Activated B cell treated with CpG ODN at 0.5 μM for 24 hours (primary cell): ENCODE measurements at regions not wholly inside any gene's neighbourhood (a gene's known extent, or its start where the extent isn't known, plus 50 kb on each side); places are given as distances from the start of the nearest gene placed in this dataset.
"Not testable (repeated sequence)": the region's sequence is repeated elsewhere in the genome, so short reads cannot be mapped to it uniquely, and the experiment has no call there.

Source experiments
- ATAC-seq: fragments of 200-7000 bp; cut with Tn5 transposase; one replicate; pipeline ENCODE4 v1.10.0; 2021; ENCODE audit warnings: low read depth, mild to moderate bottlenecking, moderate library complexity
- CTCF ChIA-PET: fragments of 350-600 bp; sonication (Branson Sonifier 250); formaldehyde crosslinking; loops from one replicate; lab custom pipeline; 2021; ENCODE audit warnings: antibody characterized with exemption; lab: Charles Lee
- POLR2A ChIA-PET: fragments of 350-600 bp; sonication (Branson Sonifier 250); formaldehyde crosslinking; loops from one replicate; lab custom pipeline; 2021; ENCODE audit warnings: antibody characterized with exemption; lab: Charles Lee
- DNase-seq: peaks from one replicate; pipeline ENCODE4 v3.0.0; 2022
- H3K27ac Mint-ChIP-seq: one replicate; pipeline ENCODE4 v1.8.0; 2020; ENCODE audit warnings: mixed read lengths
- H3K27me3 Mint-ChIP-seq: one replicate; pipeline ENCODE4 v1.8.0; 2021; ENCODE audit warnings: mixed read lengths
- H3K36me3 Mint-ChIP-seq: one replicate; pipeline ENCODE4 v1.8.0; 2021; ENCODE audit warnings: low read depth, mixed read lengths
- H3K4me1 Mint-ChIP-seq: one replicate; pipeline ENCODE4 v1.8.0; 2021; ENCODE audit warnings: mixed read lengths
- H3K4me3 Mint-ChIP-seq: one replicate; pipeline ENCODE4 v1.8.0; 2020; ENCODE audit warnings: mild to moderate bottlenecking, mixed read lengths
- H3K9me3 Mint-ChIP-seq: one replicate; pipeline ENCODE4 v1.8.0; 2020; ENCODE audit warnings: mixed read lengths
- intact Hi-C: fragments of 100-400 bp; cut with micrococcal nuclease; formaldehyde crosslinking; loops from one replicate; pipeline ENCODE4 v1.15.1; 2024
- TF ChIP-seq, protein P1 (sequence below): fragments of 200-600 bp; IDR thresholded peaks from one replicate; pipeline ENCODE4 v1.8.0; 2022; ENCODE audit warnings: antibody characterized with exemption, mild to moderate bottlenecking

DNA sequence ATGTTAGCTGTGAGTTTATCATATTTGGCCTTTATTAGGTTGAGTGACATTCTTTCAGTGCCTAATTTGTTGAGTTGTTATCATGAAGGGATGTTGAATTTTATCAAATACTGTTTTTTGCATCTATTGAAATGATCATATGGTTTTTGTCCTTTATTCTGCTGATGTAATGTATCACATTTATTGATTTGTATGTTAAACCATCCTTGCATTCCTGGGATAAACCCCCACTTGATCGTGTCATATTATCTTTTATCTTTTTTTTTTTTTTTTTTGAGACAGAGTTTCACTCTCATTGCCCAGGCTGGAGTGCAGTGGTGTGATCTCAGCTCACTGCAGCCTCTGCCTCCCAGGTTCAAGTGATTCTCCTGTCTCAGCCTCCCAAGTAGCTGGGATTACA, 51.9 kb upstream of the MFGE8 start:
- H3K27me3 Mint-ChIP-seq, H3K27ac Mint-ChIP-seq, CTCF ChIA-PET, H3K4me1 Mint-ChIP-seq, H3K36me3 Mint-ChIP-seq, ATAC-seq, POLR2A ChIA-PET, H3K4me3 Mint-ChIP-seq, DNase-seq, intact Hi-C loops: not testable (repeated sequence)
- H3K9me3 Mint-ChIP-seq = peaks cover 28% of the 10 kb centered on the region

DNA sequence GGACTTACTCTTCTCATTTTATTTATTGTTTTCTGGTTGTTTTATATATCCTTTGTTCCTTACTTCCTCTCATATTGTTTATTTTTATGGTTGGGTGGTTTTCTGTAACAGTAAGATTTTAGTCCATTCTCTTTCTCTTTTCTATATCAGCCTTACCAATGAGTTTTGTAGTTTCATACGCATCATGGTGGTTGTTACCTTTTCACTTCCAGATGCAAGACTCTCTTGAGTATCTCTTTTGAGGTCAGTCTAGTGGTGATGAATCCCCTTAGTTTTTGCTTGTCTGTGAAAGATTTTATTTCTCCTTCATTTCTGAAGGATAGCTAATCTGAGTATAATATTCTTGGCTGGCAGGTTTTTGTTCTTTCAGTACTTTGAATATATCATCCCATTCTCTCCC, 57.1 kb upstream of the MFGE8 start:
- intact Hi-C loops = no loop called here
- Mint-ChIP-seq H3K36me3 (peaks cover 3% of the 10 kb centered on the region), H3K4me1 (no peaks in the 10 kb centered on the region), H3K27me3 (peaks cover 9% of the 10 kb centered on the region), H3K27ac (no peak overlapping the region), H3K4me3 (no peak overlapping the region), H3K9me3 (peaks cover 23% of the 10 kb centered on the region)
- ChIA-PET CTCF (no interaction called here), POLR2A (no interaction called here)
- no peak for DNase-seq
- TF ChIP-seq, protein P1, sequence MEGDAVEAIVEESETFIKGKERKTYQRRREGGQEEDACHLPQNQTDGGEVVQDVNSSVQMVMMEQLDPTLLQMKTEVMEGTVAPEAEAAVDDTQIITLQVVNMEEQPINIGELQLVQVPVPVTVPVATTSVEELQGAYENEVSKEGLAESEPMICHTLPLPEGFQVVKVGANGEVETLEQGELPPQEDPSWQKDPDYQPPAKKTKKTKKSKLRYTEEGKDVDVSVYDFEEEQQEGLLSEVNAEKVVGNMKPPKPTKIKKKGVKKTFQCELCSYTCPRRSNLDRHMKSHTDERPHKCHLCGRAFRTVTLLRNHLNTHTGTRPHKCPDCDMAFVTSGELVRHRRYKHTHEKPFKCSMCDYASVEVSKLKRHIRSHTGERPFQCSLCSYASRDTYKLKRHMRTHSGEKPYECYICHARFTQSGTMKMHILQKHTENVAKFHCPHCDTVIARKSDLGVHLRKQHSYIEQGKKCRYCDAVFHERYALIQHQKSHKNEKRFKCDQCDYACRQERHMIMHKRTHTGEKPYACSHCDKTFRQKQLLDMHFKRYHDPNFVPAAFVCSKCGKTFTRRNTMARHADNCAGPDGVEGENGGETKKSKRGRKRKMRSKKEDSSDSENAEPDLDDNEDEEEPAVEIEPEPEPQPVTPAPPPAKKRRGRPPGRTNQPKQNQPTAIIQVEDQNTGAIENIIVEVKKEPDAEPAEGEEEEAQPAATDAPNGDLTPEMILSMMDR = no peak
- no peak for ATAC-seq

- TF ChIP-seq, protein P1 = no peak
- H3K4me3 Mint-ChIP-seq = no peak overlapping the region
- no peaks in the 10 kb centered on the region for H3K36me3 Mint-ChIP-seq
- no peaks in the 10 kb centered on the region for H3K4me1 Mint-ChIP-seq
- intact Hi-C loops = no loop called here
- no peak for ATAC-seq
- H3K27ac Mint-ChIP-seq = no peak overlapping the region
- H3K27me3 Mint-ChIP-seq = peaks cover 9% of the 10 kb centered on the region
- no peak for DNase-seq
- H3K9me3 Mint-ChIP-seq = peaks cover 14% of the 10 kb centered on the region
- CTCF ChIA-PET = no interaction called here
- POLR2A ChIA-PET = no interaction called here
These were observed 61.2 kb upstream of the MFGE8 start for GRCh38 chr15:88974392-88974791.

- no peak overlapping the region for H3K4me3 Mint-ChIP-seq
- ATAC-seq (no peak), DNase-seq (no peak)
- no peaks in the 10 kb centered on the region for H3K4me1 Mint-ChIP-seq
- TF ChIP-seq, protein P1 = no peak
- no peaks in the 10 kb centered on the region for H3K36me3 Mint-ChIP-seq
- ChIA-PET POLR2A (no interaction called here), CTCF (no interaction called here)
- H3K9me3 Mint-ChIP-seq = peaks cover 3% of the 10 kb centered on the region
- no peak overlapping the region for H3K27ac Mint-ChIP-seq
- peaks cover 5% of the 10 kb centered on the region for H3K27me3 Mint-ChIP-seq
- intact Hi-C loops = no loop called here
These were observed 62.7 kb upstream of the MFGE8 start for GRCh38 chr15:88975891-88976290.

DNA sequence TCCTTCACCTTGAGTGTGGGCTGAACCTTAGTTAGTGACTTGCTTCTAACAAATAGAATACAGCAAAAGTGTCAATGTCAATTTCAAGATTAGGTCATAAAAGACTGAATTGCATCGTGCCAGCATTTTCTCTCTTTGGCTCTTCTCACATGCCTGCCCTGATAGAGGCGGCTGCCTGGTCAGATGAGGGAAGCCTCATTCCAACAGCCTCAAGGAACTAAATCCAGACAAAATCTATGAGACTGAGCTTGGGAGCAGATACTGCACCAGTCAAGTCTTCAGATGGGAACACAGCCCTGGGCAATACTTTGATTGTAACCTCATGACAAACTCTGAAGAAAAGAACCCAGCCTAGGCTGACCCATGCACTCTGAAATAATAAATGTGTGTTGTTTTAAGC, 63.5 kb upstream of the MFGE8 start:
- H3K36me3 Mint-ChIP-seq = no peaks in the 10 kb centered on the region
- H3K27me3 Mint-ChIP-seq = peaks cover 5% of the 10 kb centered on the region
- H3K27ac Mint-ChIP-seq = no peak overlapping the region
- ATAC-seq (no peak), DNase-seq (no peak)
- H3K4me3 Mint-ChIP-seq = no peak overlapping the region
- ChIA-PET CTCF (no interaction called here), POLR2A (no interaction called here)
- intact Hi-C loops = no loop called here
- TF ChIP-seq, protein P1 = no peak
- H3K9me3 Mint-ChIP-seq = no peaks in the 10 kb centered on the region
- H3K4me1 Mint-ChIP-seq = no peaks in the 10 kb centered on the region

- H3K36me3 Mint-ChIP-seq = no peaks in the 10 kb centered on the region
- ChIA-PET POLR2A (no interaction called here), CTCF (no interaction called here)
- no peak for DNase-seq
- H3K27me3 Mint-ChIP-seq = peaks cover 2% of the 10 kb centered on the region
- TF ChIP-seq, protein P1 = no peak
- H3K9me3 Mint-ChIP-seq = no peaks in the 10 kb centered on the region
- H3K27ac Mint-ChIP-seq = no peak overlapping the region
- no peak overlapping the region for H3K4me3 Mint-ChIP-seq
- H3K4me1 Mint-ChIP-seq = peaks cover 9% of the 10 kb centered on the region
- ATAC-seq = no peak
- intact Hi-C loops = no loop called here
These were observed 66.5 kb upstream of the MFGE8 start for GRCh38 chr15:88979674-88980073.
